Endothelial cell (in vitro differentiated cells): ENCODE measurements at regions not wholly inside any gene's neighbourhood (a gene's known extent, or its start where the extent isn't known, plus 50 kb on each side); places are given as distances from the start of the nearest gene placed in this dataset.
"Not testable (repeated sequence)": the region's sequence is repeated elsewhere in the genome, so short reads cannot be mapped to it uniquely, and the experiment has no call there.

Experiments
- DNase-seq: peaks from one replicate; pipeline ENCODE4 v3.0.0; 2021; ENCODE audit warnings: low spot score
- H3K27ac Mint-ChIP-seq: one replicate; pipeline ENCODE4 v1.8.0; 2021; ENCODE audit warnings: mixed read lengths, inconsistent platforms; ENCODE audit not compliant: unreplicated experiment
- H3K27me3 Mint-ChIP-seq: one replicate; pipeline ENCODE4 v1.8.0; 2021; ENCODE audit warnings: mild to moderate bottlenecking, moderate library complexity, mixed read lengths, inconsistent platforms; ENCODE audit not compliant: unreplicated experiment
- H3K36me3 Mint-ChIP-seq: one replicate; pipeline ENCODE4 v1.8.0; 2021; ENCODE audit warnings: mild to moderate bottlenecking, low read depth, mixed read lengths, inconsistent platforms; ENCODE audit not compliant: unreplicated experiment
- H3K4me1 Mint-ChIP-seq: one replicate; pipeline ENCODE4 v1.8.0; 2021; ENCODE audit warnings: mild to moderate bottlenecking, mixed read lengths, inconsistent platforms; ENCODE audit not compliant: unreplicated experiment
- H3K4me3 Mint-ChIP-seq: one replicate; pipeline ENCODE4 v1.8.0; 2021; ENCODE audit warnings: mild to moderate bottlenecking, mixed read lengths, inconsistent platforms; ENCODE audit not compliant: unreplicated experiment
- H3K9me3 Mint-ChIP-seq: one replicate; pipeline ENCODE4 v1.8.0; 2021; ENCODE audit warnings: mixed read lengths, inconsistent platforms; ENCODE audit not compliant: unreplicated experiment
- TF ChIP-seq, protein P1 (sequence below): fragments of 200-600 bp; sonication (generic); IDR thresholded peaks from one replicate; pipeline ENCODE4 v1.5.0; 2021; ENCODE audit warnings: antibody characterized with exemption; ENCODE audit not compliant: unreplicated experiment

DNA sequence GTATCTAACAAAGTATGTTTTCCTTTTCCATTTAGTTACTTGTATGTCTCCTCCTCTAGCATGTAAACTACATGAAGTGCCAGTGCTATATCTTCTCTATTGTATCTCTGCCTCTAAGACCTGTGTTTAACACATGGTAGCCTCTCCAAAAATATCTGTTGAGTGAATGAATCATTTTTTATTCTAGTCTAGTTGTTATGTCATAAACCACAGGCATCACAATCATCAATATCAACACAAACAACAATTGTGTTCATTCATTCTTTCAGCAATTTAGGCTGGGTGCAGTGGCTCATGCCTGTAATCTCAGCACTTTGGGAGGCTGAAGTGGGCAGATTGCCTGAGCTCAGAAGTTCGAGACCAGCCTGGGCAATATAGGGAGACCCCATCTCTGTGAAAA lies 111.6 kb upstream of the EYA4 start:
- H3K36me3 Mint-ChIP-seq = no peaks in the 10 kb centered on the region
- no peaks in the 10 kb centered on the region for H3K4me1 Mint-ChIP-seq
- no peak overlapping the region for H3K4me3 Mint-ChIP-seq
- H3K27me3 Mint-ChIP-seq = no peaks in the 10 kb centered on the region
- no peaks in the 10 kb centered on the region for H3K9me3 Mint-ChIP-seq
- H3K27ac Mint-ChIP-seq = no peak overlapping the region
- no peak for DNase-seq
- TF ChIP-seq, protein P1, sequence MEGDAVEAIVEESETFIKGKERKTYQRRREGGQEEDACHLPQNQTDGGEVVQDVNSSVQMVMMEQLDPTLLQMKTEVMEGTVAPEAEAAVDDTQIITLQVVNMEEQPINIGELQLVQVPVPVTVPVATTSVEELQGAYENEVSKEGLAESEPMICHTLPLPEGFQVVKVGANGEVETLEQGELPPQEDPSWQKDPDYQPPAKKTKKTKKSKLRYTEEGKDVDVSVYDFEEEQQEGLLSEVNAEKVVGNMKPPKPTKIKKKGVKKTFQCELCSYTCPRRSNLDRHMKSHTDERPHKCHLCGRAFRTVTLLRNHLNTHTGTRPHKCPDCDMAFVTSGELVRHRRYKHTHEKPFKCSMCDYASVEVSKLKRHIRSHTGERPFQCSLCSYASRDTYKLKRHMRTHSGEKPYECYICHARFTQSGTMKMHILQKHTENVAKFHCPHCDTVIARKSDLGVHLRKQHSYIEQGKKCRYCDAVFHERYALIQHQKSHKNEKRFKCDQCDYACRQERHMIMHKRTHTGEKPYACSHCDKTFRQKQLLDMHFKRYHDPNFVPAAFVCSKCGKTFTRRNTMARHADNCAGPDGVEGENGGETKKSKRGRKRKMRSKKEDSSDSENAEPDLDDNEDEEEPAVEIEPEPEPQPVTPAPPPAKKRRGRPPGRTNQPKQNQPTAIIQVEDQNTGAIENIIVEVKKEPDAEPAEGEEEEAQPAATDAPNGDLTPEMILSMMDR = no peak

DNA sequence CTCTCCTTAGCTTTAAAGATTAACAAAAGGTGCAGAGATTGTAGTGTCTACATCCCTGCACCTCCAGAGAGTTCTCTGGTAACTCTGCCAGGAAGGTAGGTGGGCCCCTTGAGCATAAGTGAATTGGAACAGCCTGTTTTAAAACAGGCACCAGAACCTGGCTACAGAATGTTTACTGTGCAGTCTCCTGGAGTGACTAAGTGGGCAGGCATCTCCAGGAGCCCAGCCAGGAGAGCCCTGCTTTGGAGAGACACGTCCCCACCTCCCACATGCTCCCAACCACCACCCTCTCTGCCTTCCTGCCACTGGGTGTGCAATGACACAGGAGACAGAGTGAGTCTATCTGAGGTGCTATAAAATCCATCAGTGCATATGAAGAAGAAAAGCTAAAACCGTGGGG lies 110.3 kb upstream of the EYA4 start:
- H3K36me3 Mint-ChIP-seq = no peaks in the 10 kb centered on the region
- H3K27ac Mint-ChIP-seq = no peak overlapping the region
- TF ChIP-seq, protein P1 = no peak
- no peak overlapping the region for H3K4me3 Mint-ChIP-seq
- no peaks in the 10 kb centered on the region for H3K9me3 Mint-ChIP-seq
- no peaks in the 10 kb centered on the region for H3K4me1 Mint-ChIP-seq
- no peaks in the 10 kb centered on the region for H3K27me3 Mint-ChIP-seq
- no peak for DNase-seq

GRCh38 chr6:133131621-133132465 lies 109.3 kb upstream of the EYA4 start:
- DNase-seq = no peak
- H3K4me3 Mint-ChIP-seq = no peak overlapping the region
- H3K4me1 Mint-ChIP-seq = no peaks in the 10 kb centered on the region
- no peaks in the 10 kb centered on the region for H3K27me3 Mint-ChIP-seq
- H3K9me3 Mint-ChIP-seq = no peaks in the 10 kb centered on the region
- TF ChIP-seq, protein P1 = no peak
- no peak overlapping the region for H3K27ac Mint-ChIP-seq
- no peaks in the 10 kb centered on the region for H3K36me3 Mint-ChIP-seq

- Mint-ChIP-seq H3K36me3 (no peaks in the 10 kb centered on the region), H3K4me3 (no peak overlapping the region), H3K27ac (no peak overlapping the region), H3K4me1 (no peaks in the 10 kb centered on the region), H3K27me3 (no peaks in the 10 kb centered on the region), H3K9me3 (no peaks in the 10 kb centered on the region)
- TF ChIP-seq, protein P1 = no peak
- no peak for DNase-seq
These were observed 108.6 kb upstream of the EYA4 start for GRCh38 chr6:133132466-133132971.

DNA sequence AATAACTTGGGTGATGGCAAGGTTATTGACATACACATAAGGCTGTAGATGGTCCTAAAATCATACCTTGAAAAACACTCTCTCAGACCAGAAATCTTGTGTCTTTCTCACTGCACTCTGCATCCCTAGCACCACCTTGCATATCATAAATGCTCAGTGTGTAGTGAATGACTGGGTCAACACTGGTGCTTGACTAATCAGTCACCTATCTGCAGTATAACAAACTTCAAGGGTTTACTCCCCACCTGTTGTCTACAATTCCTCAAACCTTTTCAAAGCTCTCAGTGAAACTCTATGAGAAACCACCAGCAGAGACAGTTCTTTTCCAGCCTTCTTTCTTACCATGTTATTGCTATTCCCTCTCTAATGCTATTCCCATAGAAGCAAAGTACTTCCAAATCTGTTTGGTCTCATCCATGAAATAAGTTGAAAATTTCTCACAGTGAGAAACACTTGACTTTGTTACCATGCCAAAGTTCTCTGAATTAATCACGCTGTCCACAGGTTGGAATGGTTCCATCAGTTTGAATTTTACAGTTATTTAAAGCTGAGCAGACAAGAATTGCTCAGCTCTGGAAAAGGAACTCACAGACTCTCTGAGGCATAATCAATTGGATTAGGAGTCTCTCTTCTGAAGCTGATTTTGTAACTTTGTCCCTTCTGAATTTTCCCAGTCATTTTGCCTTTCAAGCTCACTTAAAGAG lies 104.8 kb upstream of the EYA4 start:
- no peak overlapping the region for H3K27ac Mint-ChIP-seq
- H3K4me1 Mint-ChIP-seq = no peaks in the 10 kb centered on the region
- DNase-seq = no peak
- TF ChIP-seq, protein P1 = no peak
- no peaks in the 10 kb centered on the region for H3K36me3 Mint-ChIP-seq
- H3K27me3 Mint-ChIP-seq = no peaks in the 10 kb centered on the region
- H3K4me3 Mint-ChIP-seq = no peak overlapping the region
- H3K9me3 Mint-ChIP-seq = no peaks in the 10 kb centered on the region

DNA sequence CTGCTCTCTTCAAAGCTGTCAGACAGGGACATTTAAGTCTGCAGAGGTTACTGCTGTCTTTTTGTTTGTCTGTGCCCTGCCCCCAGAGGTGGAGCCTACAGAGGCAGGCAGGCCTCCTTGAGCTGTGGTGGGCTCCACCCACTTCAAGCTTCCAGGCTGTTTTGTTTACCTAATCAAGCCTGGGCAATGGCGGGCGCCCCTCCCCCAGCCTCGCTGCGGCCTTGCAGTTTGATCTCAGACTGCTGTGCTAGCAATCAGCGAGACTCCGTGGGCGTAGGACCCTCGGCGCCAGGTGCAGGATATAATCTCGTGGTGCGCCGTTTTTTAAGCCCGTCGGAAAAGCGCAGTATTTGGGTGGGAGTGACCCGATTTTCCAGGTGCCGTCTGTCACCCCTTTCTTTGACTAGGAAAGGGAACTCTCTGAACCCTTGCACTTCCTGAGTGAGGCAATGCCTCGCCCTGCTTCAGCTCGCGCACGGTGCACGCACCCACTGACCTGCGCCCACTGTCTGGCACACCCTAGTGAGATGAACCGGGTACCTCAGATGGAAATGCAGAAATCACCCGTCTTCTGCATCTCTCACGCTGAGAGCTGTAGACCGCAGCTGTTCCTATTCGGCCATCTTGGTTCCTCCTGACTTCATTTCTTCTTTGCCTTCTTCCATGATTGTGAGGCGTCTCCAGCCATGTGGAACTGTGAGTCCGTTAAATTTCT lies 93.5 kb upstream of the EYA4 start:
- not testable (repeated sequence) for H3K4me1 Mint-ChIP-seq, H3K27ac Mint-ChIP-seq, H3K4me3 Mint-ChIP-seq, H3K36me3 Mint-ChIP-seq, H3K27me3 Mint-ChIP-seq, DNase-seq, H3K9me3 Mint-ChIP-seq
